ENCODE measurements at regions not wholly inside any gene's neighbourhood (a gene's known extent, or its start where the extent isn't known, plus 50 kb on each side); places are given as distances from the start of the nearest gene placed in this dataset.
"Not testable (repeated sequence)": the region's sequence is repeated elsewhere in the genome, so short reads cannot be mapped to it uniquely, and the experiment has no call there.

DNA sequence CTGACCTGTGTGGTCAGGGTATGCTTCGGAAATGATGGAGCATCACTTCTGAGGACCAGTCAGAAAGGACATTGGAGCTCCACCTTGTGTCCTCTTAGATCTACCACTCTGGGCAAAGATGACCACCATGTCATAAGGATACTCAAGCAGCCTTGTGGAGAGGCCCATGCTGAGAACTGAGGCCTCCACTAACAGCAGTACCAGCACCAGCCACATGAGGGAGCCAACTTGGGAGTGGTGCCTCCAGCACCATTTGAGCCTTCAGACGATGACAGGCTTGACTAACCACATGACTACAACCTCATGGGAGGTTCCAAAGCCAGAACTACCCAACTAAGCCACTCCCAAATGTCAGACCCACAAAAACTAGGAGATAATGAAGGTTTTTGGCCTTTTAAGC lies 116.0 kb downstream of the NPTX2 start:
- Histone ChIP-seq H3K4me1 (ENCODE audit: control insufficient read depth, insufficient read depth, low read length) (no peaks in the 10 kb centered on the region), H3K9me3 (ENCODE audit: control insufficient read depth, insufficient read depth, low read length) (no peaks in the 10 kb centered on the region), H3K27me3 (ENCODE audit: control insufficient read depth, insufficient read depth, low read length) (no peaks in the 10 kb centered on the region), H3K27ac (ENCODE audit: low read length) (no peak overlapping the region), H3K36me3 (ENCODE audit: control insufficient read depth, insufficient read depth, low read length) (no peaks in the 10 kb centered on the region), H3K4me3 (ENCODE audit: low read length) (no peak overlapping the region)
- ATAC-seq (peak in 1 of 3 donors; percentile 38), DNase-seq (peak in 1 of 2 donors; percentile 20)
- TF ChIP-seq, protein P1, sequence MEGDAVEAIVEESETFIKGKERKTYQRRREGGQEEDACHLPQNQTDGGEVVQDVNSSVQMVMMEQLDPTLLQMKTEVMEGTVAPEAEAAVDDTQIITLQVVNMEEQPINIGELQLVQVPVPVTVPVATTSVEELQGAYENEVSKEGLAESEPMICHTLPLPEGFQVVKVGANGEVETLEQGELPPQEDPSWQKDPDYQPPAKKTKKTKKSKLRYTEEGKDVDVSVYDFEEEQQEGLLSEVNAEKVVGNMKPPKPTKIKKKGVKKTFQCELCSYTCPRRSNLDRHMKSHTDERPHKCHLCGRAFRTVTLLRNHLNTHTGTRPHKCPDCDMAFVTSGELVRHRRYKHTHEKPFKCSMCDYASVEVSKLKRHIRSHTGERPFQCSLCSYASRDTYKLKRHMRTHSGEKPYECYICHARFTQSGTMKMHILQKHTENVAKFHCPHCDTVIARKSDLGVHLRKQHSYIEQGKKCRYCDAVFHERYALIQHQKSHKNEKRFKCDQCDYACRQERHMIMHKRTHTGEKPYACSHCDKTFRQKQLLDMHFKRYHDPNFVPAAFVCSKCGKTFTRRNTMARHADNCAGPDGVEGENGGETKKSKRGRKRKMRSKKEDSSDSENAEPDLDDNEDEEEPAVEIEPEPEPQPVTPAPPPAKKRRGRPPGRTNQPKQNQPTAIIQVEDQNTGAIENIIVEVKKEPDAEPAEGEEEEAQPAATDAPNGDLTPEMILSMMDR (IDR thresholded peaks at IDR 0.05), result peak; percentile 33
- no peak overlapping the region for H3K27ac Mint-ChIP-seq
- 75% methylated on average over 2 of the region's 2 CpGs for whole genome bisulfite sequencing (ENCODE audit: insufficient coverage)
- no peak overlapping the region for H3K4me3 Mint-ChIP-seq
- H3K4me1 Mint-ChIP-seq, result no peaks in the 10 kb centered on the region
- intact Hi-C loops (cut with micrococcal nuclease), result no loop called here
- no peaks in the 10 kb centered on the region for H3K36me3 Mint-ChIP-seq
- no peaks in the 10 kb centered on the region for H3K9me3 Mint-ChIP-seq
- peaks cover 0 to 2% of the 10 kb centered on the region in 2 donors for H3K27me3 Mint-ChIP-seq (ENCODE audit: low read depth in 2 of 2)

DNA sequence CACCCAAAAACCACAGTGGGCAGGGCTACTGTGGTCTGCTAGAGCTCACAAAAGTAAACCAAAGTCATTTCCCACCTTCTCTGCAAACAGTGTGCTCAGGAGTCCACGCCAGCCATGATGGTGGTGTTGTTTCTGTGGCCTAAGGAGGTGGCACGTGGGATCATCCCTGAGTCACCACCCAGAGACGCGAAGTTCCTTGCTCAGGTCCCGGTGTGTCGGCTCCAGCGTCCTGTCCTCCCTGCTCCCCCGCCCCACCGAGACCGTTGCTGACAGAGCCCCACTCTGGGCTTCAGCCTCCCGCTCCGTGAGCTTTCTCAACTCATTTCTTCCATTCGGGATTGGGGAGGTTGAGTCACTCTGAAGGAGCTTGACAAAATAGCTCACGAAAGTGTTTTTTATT lies 118.7 kb downstream of the NPTX2 start:
- 84% methylated on average over 14 of the region's 14 CpGs for WGBS (ENCODE audit: insufficient coverage)
- no peaks in the 10 kb centered on the region for H3K4me1 Mint-ChIP-seq

DNA sequence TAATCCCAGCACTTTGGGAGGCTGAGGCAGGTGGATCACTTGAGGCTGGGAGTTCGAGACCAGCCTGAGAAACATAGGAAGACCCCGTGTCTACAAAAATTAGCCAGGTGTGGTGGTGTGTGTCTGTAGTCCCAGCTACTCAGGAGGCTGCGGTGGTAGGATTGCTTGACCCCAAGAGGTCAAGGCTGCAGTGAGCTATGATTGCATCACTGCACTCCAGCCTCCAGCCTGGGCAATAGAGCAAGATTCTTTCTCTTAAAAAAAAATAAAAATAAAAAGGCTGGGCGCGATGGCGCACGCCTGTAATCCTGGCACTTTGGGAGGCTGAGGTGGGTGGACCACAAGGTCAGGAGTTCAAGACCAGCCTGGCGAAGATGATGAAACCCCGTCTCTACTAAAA lies 119.4 kb downstream of the NPTX2 start:
- H3K4me3 ChIP-seq (ENCODE audit: low read length); H3K9me3 Mint-ChIP-seq; H3K36me3 Mint-ChIP-seq; DNase-seq; intact Hi-C loops (cut with micrococcal nuclease); H3K27me3 ChIP-seq (ENCODE audit: control insufficient read depth, insufficient read depth, low read length); H3K4me3 Mint-ChIP-seq; H3K9me3 ChIP-seq (ENCODE audit: control insufficient read depth, insufficient read depth, low read length); H3K4me1 ChIP-seq (ENCODE audit: control insufficient read depth, insufficient read depth, low read length); H3K27me3 Mint-ChIP-seq (ENCODE audit: low read depth in 2 of 2); ATAC-seq; H3K36me3 ChIP-seq (ENCODE audit: control insufficient read depth, insufficient read depth, low read length); H3K4me1 Mint-ChIP-seq; H3K27ac ChIP-seq (ENCODE audit: low read length); H3K27ac Mint-ChIP-seq: not testable (repeated sequence)
- 90% methylated on average over 9 of the region's 9 CpGs for WGBS (ENCODE audit: insufficient coverage)

More for the DNA sequence above, 118.7 kb downstream of the NPTX2 start:
- Histone ChIP-seq H3K4me1 (ENCODE audit: control insufficient read depth, insufficient read depth, low read length) (no peaks in the 10 kb centered on the region), H3K4me3 (ENCODE audit: low read length) (no peak overlapping the region), H3K9me3 (ENCODE audit: control insufficient read depth, insufficient read depth, low read length) (no peaks in the 10 kb centered on the region), H3K36me3 (ENCODE audit: control insufficient read depth, insufficient read depth, low read length) (no peaks in the 10 kb centered on the region), H3K27me3 (ENCODE audit: control insufficient read depth, insufficient read depth, low read length) (no peaks in the 10 kb centered on the region), H3K27ac (ENCODE audit: low read length) (no peak overlapping the region)
- H3K9me3 Mint-ChIP-seq, result no peaks in the 10 kb centered on the region
- intact Hi-C loops (cut with micrococcal nuclease), result no loop called here
- H3K36me3 Mint-ChIP-seq, result no peaks in the 10 kb centered on the region
- no peak for DNase-seq
- peaks cover 0 to 2% of the 10 kb centered on the region in 2 donors for H3K27me3 Mint-ChIP-seq (ENCODE audit: low read depth in 2 of 2)
- TF ChIP-seq, protein P1 (IDR thresholded peaks at IDR 0.05), result no peak
- ATAC-seq, result no peak
- H3K27ac Mint-ChIP-seq, result no peak overlapping the region
- no peak overlapping the region for H3K4me3 Mint-ChIP-seq

DNA sequence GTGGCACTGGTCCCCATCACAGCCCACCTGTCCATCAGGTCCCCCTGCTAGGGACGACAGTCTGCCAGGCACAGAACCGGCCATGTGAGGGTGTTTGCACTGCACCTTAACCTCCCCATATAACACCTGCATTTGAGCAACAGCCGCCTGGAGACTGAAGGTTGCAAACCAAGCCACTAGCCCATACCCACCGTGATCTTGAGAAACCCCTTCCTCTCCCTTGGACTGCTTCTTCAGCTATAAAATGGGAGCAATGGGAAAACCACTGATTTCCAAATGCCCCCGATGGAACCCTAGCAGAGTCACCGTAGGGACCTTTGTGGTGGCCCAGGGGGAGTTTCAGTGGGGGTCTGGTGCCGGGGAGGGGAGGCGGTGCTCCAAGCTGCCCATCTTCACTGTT lies 120.1 kb downstream of the NPTX2 start:
- intact Hi-C loops (cut with micrococcal nuclease), result no loop called here
- Histone ChIP-seq H3K36me3 (ENCODE audit: control insufficient read depth, insufficient read depth, low read length) (no peaks in the 10 kb centered on the region), H3K9me3 (ENCODE audit: control insufficient read depth, insufficient read depth, low read length) (no peaks in the 10 kb centered on the region), H3K27me3 (ENCODE audit: control insufficient read depth, insufficient read depth, low read length) (no peaks in the 10 kb centered on the region), H3K27ac (ENCODE audit: low read length) (no peak overlapping the region), H3K4me3 (ENCODE audit: low read length) (no peak overlapping the region), H3K4me1 (ENCODE audit: control insufficient read depth, insufficient read depth, low read length) (no peaks in the 10 kb centered on the region)
- Mint-ChIP-seq H3K9me3 (no peaks in the 10 kb centered on the region), H3K27me3 (ENCODE audit: low read depth in 2 of 2) (no peaks in the 10 kb centered on the region), H3K4me3 (no peak overlapping the region), H3K27ac (no peak overlapping the region), H3K36me3 (no peaks in the 10 kb centered on the region), H3K4me1 (no peaks in the 10 kb centered on the region)
- 80% methylated on average over 6 of the region's 8 CpGs for WGBS (ENCODE audit: insufficient coverage)
- ATAC-seq, result no peak
- TF ChIP-seq, protein P1 (IDR thresholded peaks at IDR 0.05), result no peak
- no peak for DNase-seq
